ENCODE measurements at regions not wholly inside any gene's neighbourhood (a gene's known extent, or its start where the extent isn't known, plus 50 kb on each side); places are given as distances from the start of the nearest gene placed in this dataset.

GRCh38 chr10:31606841-31607240 is 287.8 kb downstream of the ZEB1 start:
- no peak for DNase-seq (ENCODE audit: low read depth in 3 of 3)

DNA sequence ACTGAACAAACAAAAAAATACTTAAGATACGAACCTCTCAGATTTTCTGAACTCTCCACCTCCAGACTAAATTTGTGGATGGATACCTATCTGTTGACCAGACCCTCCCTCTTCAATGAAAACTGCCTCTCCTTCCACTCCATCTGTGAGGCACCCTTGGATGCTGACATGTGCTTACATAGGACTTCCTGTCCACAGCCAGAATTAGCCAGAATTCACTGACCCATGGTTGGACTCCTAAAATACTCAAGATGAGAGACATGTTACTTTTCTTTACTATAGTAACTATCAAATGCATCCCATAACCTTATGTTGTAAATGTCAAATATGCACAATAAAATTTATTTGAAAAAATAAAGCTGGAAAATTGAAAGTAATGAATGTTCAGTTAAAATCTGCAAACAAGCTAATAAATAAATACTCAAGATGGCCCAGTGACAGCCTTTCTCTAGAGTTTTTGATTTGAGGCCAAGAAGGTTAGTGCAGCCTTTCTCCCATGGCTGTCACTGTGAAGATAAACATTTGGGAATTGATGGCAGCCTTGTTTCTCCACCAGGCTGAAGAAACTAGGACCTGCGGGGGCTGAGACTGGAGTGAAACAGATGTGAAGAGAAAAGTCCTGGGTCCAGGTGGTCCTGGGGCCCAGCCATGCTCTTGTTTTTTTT is 287.0 kb downstream of the ZEB1 start:
- no peak for DNase-seq (ENCODE audit: low read depth in 3 of 3)

DNA sequence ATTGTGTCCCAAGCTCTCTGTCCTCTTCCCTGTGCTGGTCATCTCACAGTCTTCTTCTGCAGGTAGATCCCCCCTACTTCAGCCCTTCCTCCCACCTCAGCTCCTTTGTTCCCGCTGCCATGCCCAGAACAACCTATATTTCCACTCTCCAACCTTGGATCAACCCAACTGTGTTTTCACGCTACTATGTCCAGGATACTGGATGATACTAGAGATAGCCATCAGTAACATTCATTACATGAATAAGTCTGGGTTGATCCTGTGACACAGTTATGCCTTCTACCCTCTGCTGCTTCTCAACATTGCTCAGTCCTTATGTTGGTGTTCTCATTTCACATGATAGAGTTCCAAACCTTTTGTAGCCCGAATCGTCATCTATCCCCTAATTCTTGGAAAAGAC is 286.4 kb downstream of the ZEB1 start:
- DNase-seq (ENCODE audit: low read depth in 3 of 3), result no peak

GRCh38 chr10:31604646-31605170 is 285.7 kb downstream of the ZEB1 start:
- DNase-seq (ENCODE audit: low read depth in 3 of 3), result no peak

DNA sequence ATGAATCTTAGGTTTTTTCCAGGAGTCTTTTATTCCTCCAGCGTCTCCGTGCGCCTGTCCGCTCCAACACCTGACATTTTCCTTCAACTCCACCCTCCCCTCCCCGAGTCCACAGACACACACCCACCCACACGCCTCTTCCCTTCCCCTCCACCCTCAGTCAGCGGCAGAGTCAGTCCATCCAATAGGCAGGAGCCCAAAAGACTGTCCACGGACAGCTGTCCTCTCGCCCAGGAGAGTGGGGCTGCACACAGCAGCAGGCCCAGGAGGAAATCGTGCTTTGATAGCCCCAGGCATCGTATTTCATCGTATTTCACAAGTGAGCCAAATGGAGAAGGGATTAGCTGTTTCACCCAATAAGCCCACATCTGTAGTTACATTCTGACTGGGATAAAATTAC is 285.1 kb downstream of the ZEB1 start:
- no peak for DNase-seq (ENCODE audit: low read depth in 3 of 3)

DNA sequence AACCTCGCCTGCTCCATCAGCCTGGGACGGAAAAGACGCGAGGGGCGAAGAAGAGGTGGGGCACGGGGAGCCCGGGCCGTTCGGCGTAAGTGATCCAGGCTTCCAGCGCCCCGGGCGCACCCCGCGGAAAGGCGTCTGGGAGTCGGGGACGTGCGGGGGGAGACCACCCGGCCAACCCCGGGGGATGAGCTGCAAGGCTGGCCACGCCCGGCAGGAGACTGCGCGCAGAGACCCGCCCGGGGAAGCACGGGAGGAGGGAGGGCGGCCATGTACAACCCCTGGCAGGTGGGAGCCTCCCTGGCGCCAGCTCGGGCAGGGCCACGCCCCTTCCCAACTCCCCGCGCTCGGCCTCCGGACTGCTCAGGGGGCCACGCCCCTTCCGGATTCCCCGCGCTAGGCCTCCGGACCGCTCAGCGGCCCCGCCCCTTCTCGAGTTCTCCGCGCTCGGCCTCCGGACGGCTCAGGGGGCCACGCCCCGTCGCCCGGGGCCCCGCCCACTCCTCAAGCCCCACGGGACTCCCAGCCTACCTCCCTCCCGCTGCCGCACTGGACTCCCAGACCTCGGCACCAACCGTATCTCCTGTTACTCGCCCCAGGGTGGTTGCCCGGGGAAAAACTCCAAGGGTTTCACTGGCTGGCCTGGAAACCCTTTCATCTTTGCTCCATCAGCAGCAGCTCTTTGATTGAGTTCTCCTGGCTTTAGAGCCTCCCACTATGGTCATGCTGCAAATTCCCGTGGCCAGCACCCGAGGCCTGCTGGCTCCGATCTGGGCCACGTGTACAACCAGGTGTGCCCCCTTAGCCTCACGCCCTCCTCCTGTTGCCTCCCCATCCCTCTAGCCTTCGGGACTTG is 284.4 kb downstream of the ZEB1 start:
- DNase-seq (ENCODE audit: low read depth in 3 of 3), result peak; percentile 73 to 91 (median 83)

GRCh38 chr10:31602541-31603234 is 283.7 kb downstream of the ZEB1 start:
- DNase-seq (ENCODE audit: low read depth in 3 of 3), result no peak

DNA sequence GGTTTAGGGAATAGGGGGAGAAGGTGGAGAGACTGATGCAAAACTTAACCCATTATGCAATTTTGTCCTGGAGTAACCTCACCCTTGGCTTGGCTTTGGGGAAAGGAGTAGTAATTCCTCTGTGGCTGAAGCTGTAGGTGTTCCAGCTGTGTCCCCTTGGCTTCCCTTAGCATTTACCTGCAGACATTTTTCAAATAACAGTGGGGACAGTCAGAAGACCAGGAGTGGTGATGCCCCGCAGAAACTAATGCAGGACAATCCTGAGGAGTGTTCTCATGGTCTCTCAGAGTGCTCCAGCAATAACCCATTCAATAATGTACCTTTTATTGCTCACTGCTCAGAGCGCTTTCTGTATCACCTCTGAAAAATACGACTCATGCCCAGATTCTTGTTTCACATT is 282.1 kb downstream of the ZEB1 start:
- no peak for DNase-seq (ENCODE audit: low read depth in 3 of 3)

DNA sequence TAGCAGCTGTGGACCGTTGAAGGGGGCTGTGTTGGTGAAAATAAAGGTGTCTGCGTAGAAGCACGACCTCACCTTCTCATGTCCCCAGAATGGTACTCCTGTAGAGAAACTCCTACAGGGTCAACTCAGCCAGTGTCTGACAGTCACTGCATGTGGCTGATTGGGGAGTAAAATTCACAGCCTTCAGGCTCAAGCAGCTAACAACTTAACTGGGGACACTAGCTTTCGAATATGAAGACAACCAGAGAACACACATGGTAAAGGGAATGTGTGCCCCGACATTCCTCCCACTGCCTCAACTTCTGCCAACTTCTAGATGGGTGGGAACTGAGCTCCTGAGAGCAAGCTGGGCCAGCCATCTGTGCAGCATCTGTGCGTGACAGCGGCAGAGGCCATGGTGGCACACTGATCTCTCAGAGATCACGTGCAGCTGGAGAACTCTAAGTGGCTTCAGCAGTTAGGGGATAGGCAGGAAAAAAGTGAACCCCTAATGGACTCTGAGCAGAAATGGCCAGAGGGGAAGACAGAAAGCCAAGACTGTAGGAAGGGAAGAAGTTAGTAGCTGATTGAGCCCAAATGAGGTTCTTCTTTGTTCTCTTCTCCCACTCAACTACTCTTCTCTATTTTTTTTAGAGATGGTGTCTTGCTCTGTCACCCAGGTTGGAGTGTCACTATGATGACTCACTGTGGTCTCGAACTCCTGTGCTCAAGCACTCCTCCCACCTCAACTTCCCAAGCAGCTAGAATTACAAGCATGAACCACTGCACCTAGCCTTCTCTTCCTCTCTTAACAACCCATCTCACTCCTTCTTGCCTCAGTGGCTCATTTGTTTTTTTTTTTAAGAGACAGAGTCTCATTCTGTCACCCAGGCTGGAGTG is 280.8 kb downstream of the ZEB1 start:
- DNase-seq (ENCODE audit: low read depth in 3 of 3), result no peak

DNA sequence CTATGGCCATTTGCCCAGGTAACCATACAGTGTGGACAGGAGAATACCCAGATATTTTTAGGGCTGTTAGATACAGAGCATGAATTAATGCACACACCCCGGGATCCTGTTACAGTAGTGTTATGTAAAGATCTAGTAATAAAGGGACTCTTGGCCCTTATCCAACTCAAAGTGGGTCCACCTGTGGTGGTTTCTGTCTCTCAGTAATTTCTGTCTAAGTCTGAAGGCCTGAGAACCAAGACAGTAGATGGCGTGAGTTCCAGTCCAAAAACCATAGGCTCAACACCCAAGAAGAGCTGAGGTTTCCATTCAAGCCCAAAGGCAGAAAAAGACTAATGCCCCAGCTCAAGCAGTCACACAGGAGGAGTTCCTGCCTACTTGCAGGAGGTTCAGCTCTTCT is 277.7 kb downstream of the ZEB1 start:
- DNase-seq (ENCODE audit: low read depth in 3 of 3), result no peak

- no peak for DNase-seq (ENCODE audit: low read depth in 3 of 3)
These were observed 277.0 kb downstream of the ZEB1 start for GRCh38 chr10:31595992-31596391.

GRCh38 chr10:31594347-31594873 is 275.4 kb downstream of the ZEB1 start:
- no peak for DNase-seq (ENCODE audit: low read depth in 3 of 3)

GRCh38 chr10:31593124-31593523 is 274.1 kb downstream of the ZEB1 start:
- DNase-seq (ENCODE audit: low read depth in 3 of 3), result no peak

DNA sequence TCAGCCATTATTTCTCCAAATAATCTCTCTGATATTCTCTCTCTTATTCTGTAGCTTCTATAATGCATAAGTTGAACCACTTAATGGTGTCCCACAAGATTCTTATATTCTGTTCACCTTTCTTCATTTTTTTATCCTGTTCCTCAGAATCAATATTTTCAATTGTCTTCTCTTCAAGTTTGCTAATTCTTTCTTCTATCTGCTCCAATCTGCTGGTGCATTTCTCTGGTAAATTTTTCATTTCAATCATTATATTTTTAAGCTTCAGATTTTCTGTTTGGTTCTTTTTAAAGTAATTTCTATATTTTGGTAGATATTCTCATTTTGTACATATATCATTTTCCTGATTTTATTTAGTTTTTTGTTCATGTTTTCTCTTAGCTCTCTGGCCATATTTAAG is 272.6 kb downstream of the ZEB1 start:
- no peak for DNase-seq (ENCODE audit: low read depth in 3 of 3)

DNA sequence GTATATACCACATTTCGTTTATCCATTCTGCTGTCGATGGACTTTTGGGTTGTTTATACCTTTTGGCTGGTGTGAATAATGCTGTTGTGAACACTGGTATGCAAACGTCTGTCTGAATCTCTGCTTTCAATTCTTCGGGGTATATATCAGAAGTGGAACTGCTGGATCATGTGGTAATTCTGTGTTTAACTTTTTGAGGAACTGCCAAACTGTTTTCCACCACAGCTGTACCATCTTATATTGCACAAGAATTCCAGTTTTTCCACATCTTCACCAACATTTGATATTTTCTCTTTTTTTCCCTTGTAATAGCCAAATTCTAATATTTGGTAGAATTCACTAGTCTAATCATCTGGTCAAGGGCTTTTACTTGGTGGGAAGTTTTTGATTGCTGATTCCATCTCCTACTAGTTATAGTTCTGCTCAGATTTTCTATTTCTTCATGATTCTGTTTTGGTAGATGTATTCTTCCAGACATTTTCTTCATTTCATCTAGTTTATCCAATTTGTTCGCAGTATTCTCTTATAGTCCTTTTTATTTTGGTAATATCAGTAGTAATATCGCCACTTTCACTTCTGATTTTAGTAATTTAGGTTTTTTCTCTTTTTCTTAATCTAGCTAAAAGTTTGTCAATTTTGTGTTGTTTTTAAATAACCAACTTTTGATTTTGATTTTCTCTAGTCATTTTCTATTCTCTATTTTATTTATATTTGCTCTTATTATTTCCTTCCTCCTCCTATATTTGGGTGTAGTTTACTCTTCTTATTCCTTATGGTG is 271.2 kb downstream of the ZEB1 start:
- DNase-seq (ENCODE audit: low read depth in 3 of 3), result no peak

DNA sequence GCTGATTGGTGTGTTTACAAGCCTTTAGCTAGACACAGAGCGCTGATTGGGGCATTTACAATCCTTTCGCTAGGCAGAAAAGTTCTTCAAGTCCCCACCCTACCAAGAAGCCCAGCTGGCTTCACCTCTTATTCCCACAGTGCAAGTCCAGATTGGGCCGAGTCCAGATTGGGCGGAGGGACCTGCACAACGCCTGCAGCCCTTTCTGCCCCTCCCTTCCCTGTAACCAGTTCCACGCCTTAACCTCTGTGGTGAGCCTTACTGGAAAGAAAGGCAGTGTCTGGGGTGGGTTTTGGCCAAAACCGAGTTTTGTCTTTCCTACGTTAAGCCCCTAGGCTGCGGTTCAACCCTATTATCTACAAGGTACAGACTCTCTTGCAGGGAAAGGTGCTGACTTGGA is 268.7 kb downstream of the ZEB1 start:
- DNase-seq (ENCODE audit: low read depth in 3 of 3), result no peak

DNA sequence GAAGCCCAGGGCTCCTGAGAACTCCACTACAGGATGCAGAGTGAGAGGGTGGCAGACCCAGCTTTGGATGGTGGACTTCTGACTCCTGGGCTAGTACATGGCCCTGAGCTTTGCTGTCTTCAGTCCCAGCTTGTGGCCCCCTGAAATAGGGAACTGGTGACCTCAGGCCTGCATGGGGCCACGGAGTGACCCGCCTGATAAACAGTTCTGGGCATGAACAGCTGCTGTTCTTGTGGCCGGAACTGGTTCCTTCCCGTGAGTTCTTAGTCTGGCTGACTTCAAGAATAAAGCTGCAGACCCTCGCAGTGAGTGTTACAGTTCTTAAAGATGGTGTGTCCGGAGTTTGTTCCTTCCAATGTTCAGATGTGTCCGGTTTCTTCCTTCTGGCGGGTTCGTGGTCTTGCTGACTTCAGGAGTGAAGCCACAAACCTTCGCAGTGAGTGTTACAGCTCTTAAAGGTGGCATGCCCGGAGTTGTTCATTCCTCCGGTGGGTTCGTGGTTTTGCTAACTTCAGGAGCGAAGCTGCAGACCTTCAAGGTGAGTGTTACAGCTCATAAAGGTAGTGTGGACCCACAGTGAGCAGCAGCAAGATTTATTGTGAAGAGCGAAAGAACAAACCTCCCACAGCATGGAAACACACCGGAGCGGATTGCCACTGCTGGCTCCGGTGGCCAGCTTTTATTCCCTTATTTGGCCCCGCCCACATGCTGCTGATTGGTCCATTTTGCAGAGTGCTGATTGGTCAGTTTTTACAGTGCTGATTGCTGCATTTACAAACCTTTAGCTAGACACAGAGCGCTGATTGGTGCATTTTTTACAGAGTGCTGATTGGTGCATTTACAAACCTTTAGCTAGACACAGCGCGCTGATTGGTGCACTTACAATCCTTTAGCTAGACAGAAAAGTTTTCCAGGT is 268.0 kb downstream of the ZEB1 start:
- no peak for DNase-seq (ENCODE audit: low read depth in 3 of 3)

DNA sequence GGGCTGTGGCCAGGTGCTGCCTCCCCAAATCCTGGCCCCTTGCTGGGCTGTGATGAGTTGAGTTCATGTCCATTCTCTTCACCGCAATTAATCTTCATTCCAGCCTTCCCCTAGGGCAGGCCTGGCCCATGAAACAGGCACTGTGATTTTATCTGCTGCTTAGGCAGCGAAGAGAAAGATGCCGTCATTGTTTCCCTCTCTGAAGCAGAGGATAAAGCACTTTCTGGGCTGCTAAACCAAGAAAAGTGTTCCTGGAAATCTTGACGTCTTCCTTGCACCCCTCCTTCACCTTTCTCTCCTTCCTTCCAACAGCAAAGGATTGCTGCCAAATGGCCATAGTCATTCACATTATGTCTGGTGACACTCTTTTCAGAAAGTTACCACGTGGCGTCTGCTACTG is 265.9 kb downstream of the ZEB1 start:
- DNase-seq (ENCODE audit: low read depth in 3 of 3), result no peak

DNA sequence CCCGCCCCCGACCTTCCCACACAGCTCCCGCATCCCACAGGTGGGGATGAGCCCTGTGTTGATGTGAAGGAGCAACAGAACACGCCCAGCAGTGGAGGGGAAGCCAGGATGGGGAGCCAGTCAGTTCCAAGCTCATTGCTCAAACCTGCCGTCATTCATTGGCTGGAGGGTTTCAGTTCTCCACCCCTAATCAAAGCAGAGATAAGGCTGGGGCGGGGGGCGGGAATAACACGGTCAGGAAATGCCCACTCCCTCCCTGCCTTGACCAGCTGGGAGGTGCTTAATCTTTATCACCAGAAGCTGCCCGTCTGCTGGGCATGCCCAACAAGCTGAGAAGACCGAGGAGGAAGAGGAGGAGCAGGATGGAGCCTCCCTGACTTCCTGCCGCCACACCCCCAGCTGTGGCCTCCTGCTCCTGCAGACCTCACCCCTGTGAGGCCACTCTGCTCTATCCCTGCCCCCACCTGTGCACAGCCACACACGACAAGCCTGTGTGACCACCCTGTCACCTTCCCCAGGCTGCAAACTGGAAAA is 265.1 kb downstream of the ZEB1 start:
- DNase-seq (ENCODE audit: low read depth in 3 of 3), result no peak
